Motor neuron (in vitro differentiated cells): ENCODE measurements at regions not wholly inside any gene's neighbourhood (a gene's known extent, or its start where the extent isn't known, plus 50 kb on each side); places are given as distances from the start of the nearest gene placed in this dataset.
A peak's percentile ranks its signal among the peaks of the same experiment; 100 is the strongest.

Experiments used
- ATAC-seq, 8 experiments: fragments of 200-7000 bp; cut with Tn5 transposase; replicated peaks in 6 of 8; 2 replicates each; pipeline ENCODE4 v1.8.0; 2021; ENCODE audit warnings: mild to moderate bottlenecking in 8 of 8, moderate library complexity in 8 of 8
- H3K27ac ChIP-seq, 2 donors: fragments of 250-450 bp; sonication (Bioruptor Pico); 2 replicates each; pipeline ENCODE4 v1.9.0; 2021; ENCODE audit warnings: antibody characterized with exemption in 2 of 2, mild to moderate bottlenecking in 2 of 2, moderate library complexity in 1 of 2
- H3K4me1 ChIP-seq, 2 donors: fragments of 250-450 bp; sonication (Bioruptor Pico); replicated peaks in 1 of 2; 2 replicates each; pipeline ENCODE4 v1.6.1; 2021; ENCODE audit warnings: antibody characterized with exemption in 2 of 2, mild to moderate bottlenecking in 2 of 2, moderate library complexity in 1 of 2
- H3K4me3 ChIP-seq, 5 donors: fragments of 250-450 bp; sonication (Bioruptor Pico); 2 replicates each; pipeline ENCODE4 v1.9.0; 2021; ENCODE audit warnings: antibody characterized with exemption in 5 of 5, mild to moderate bottlenecking in 5 of 5, moderate library complexity in 4 of 5
- WGBS, 10 experiments: fragments of 450-650 bp; shearing (Covaris generic); methylation state at CpG; one replicate each; pipeline ENCODE4 v1.0.0; 2022; 5-methylcytosine and 5-hydroxymethylcytosine counted together
- in situ Hi-C, 9 experiments: fragments of 400-800 bp; cut with MboI; loops; one replicate each; pipeline ENCODE4 v1.15.0; 2021; ENCODE audit warnings: low sequenced_read_pairs in 9 of 9, low pct_unique_long_range_greater_than_20kb in 2 of 9; ENCODE audit not compliant: unreplicated experiment in 9 of 9

GRCh38 chr3:70771426-70772147, 459.1 kb upstream of the MDFIC2 start:
- no peak overlapping the region for H3K27ac ChIP-seq
- 23 to 100% (median 71%) methylated on average over 1 to 4 of the region's 4 CpGs; no CpG with 5 or more reads in 2 of the 10 experiments for WGBS, 10 experiments
- in situ Hi-C loops, result no loop called here
- no peak overlapping the region for H3K4me3 ChIP-seq
- no peaks in the 10 kb centered on the region for H3K4me1 ChIP-seq
- peak in 1 of 8 experiments; percentile 61 for ATAC-seq

- Histone ChIP-seq H3K4me1 (no peaks in the 10 kb centered on the region), H3K27ac (no peak overlapping the region), H3K4me3 (no peak overlapping the region)
- 40 to 88% (median 69%) methylated on average over 1 of the region's 1 CpG; no CpG with 5 or more reads in 2 of the 10 experiments for WGBS, 10 experiments
- in situ Hi-C loops, result no loop called here
- peak in 2 of 8 experiments; percentile 48 to 55 for ATAC-seq
Observed at GRCh38 chr3:70770650-70771049, 458.2 kb upstream of the MDFIC2 start.

GRCh38 chr3:70766301-70766700, 453.9 kb upstream of the MDFIC2 start:
- in situ Hi-C loops, result no loop called here
- no peak overlapping the region for H3K27ac ChIP-seq
- WGBS, 10 experiments, result 6 to 100% (median 37%) methylated on average over 2 of the region's 2 CpGs; no CpG with 5 or more reads in 3 of the 10 experiments
- no peak for ATAC-seq
- H3K4me1 ChIP-seq, result no peaks in the 10 kb centered on the region
- no peak overlapping the region for H3K4me3 ChIP-seq

GRCh38 chr3:70763894-70764293, 451.5 kb upstream of the MDFIC2 start:
- no peak for ATAC-seq
- in situ Hi-C loops, result no loop called here
- no peaks in the 10 kb centered on the region for H3K4me1 ChIP-seq
- H3K27ac ChIP-seq, result no peak overlapping the region
- no peak overlapping the region for H3K4me3 ChIP-seq
- 45 to 100% (median 92%) methylated on average over 1 to 2 of the region's 2 CpGs; no CpG with 5 or more reads in 1 of the 10 experiments for WGBS, 10 experiments

GRCh38 chr3:70757658-70758057, 445.2 kb upstream of the MDFIC2 start:
- ATAC-seq, result no peak
- H3K4me3 ChIP-seq, result no peak overlapping the region
- no peaks in the 10 kb centered on the region for H3K4me1 ChIP-seq
- H3K27ac ChIP-seq, result no peak overlapping the region
- in situ Hi-C loops, result no loop called here
- 85 to 95% (median 93%) methylated on average over 2 of the region's 2 CpGs; no CpG with 5 or more reads in 5 of the 10 experiments for WGBS, 10 experiments

GRCh38 chr3:70755526-70755925, 443.1 kb upstream of the MDFIC2 start:
- H3K4me3 ChIP-seq, result no peak overlapping the region
- in situ Hi-C loops, result no loop called here
- no peak overlapping the region for H3K27ac ChIP-seq
- H3K4me1 ChIP-seq, result no peaks in the 10 kb centered on the region
- WGBS, 10 experiments, result 56 to 100% (median 86%) methylated on average over 1 to 5 of the region's 5 CpGs
- no peak for ATAC-seq

GRCh38 chr3:70754314-70754713, 441.9 kb upstream of the MDFIC2 start:
- no peak overlapping the region for H3K4me3 ChIP-seq
- H3K4me1 ChIP-seq, result no peaks in the 10 kb centered on the region
- H3K27ac ChIP-seq, result no peak overlapping the region
- in situ Hi-C loops, result no loop called here
- ATAC-seq, result no peak

GRCh38 chr3:70753572-70753971, 441.1 kb upstream of the MDFIC2 start:
- H3K27ac ChIP-seq, result no peak overlapping the region
- no peak overlapping the region for H3K4me3 ChIP-seq
- in situ Hi-C loops, result no loop called here
- no peak for ATAC-seq
- no peaks in the 10 kb centered on the region for H3K4me1 ChIP-seq
- 68 to 100% (median 87%) methylated on average over 1 to 3 of the region's 3 CpGs for WGBS, 10 experiments

- H3K4me1 ChIP-seq, result no peaks in the 10 kb centered on the region
- 28 to 100% (median 88%) methylated on average over 1 to 5 of the region's 5 CpGs; no CpG with 5 or more reads in 1 of the 10 experiments for WGBS, 10 experiments
- ATAC-seq, result peak in 4 of 8 experiments; percentile 42 to 99 (median 72)
- in situ Hi-C loops, result no loop called here
- H3K4me3 ChIP-seq, result no peak overlapping the region
- no peak overlapping the region for H3K27ac ChIP-seq
Observed at GRCh38 chr3:70752051-70752450, 439.6 kb upstream of the MDFIC2 start.

GRCh38 chr3:70749122-70749521, 436.7 kb upstream of the MDFIC2 start:
- H3K4me3 ChIP-seq, result no peak overlapping the region
- no peaks in the 10 kb centered on the region for H3K4me1 ChIP-seq
- no peak for ATAC-seq
- 10 to 60% (median 36%) methylated on average over 1 to 4 of the region's 4 CpGs; no CpG with 5 or more reads in 2 of the 10 experiments for WGBS, 10 experiments
- no peak overlapping the region for H3K27ac ChIP-seq
- in situ Hi-C loops, result no loop called here

GRCh38 chr3:70748593-70748992, 436.2 kb upstream of the MDFIC2 start:
- no peak for ATAC-seq

GRCh38 chr3:70747847-70748246, 435.4 kb upstream of the MDFIC2 start:
- no peak overlapping the region for H3K27ac ChIP-seq
- no peak for ATAC-seq
- no peak overlapping the region for H3K4me3 ChIP-seq
- H3K4me1 ChIP-seq, result no peaks in the 10 kb centered on the region
- WGBS, 10 experiments, result 0 to 100% (median 56%) methylated on average over 1 to 4 of the region's 4 CpGs
- in situ Hi-C loops, result no loop called here

More at GRCh38 chr3:70748593-70748992, 436.2 kb upstream of the MDFIC2 start:
- in situ Hi-C loops, result no loop called here
- no peak overlapping the region for H3K27ac ChIP-seq
- 48 to 100% (median 86%) methylated on average over 1 to 5 of the region's 5 CpGs; no CpG with 5 or more reads in 2 of the 10 experiments for WGBS, 10 experiments
- H3K4me3 ChIP-seq, result no peak overlapping the region
- H3K4me1 ChIP-seq, result no peaks in the 10 kb centered on the region

GRCh38 chr3:70744536-70744935, 432.1 kb upstream of the MDFIC2 start:
- Histone ChIP-seq H3K4me1 (no peaks in the 10 kb centered on the region), H3K4me3 (no peak overlapping the region), H3K27ac (no peak overlapping the region)
- WGBS, 10 experiments, result 62 to 100% (median 81%) methylated on average over 1 to 3 of the region's 3 CpGs
- ATAC-seq, result no peak
- in situ Hi-C loops, result no loop called here

- Histone ChIP-seq H3K4me3 (no peak overlapping the region), H3K27ac (no peak overlapping the region), H3K4me1 (no peaks in the 10 kb centered on the region)
- 79 to 100% (median 92%) methylated on average over 1 to 2 of the region's 2 CpGs; no CpG with 5 or more reads in 3 of the 10 experiments for WGBS, 10 experiments
- in situ Hi-C loops, result no loop called here
- ATAC-seq, result no peak
Observed at GRCh38 chr3:70743754-70744153, 431.3 kb upstream of the MDFIC2 start.
